IMR-90 (cell line): ENCODE measurements at regions not wholly inside any gene's neighbourhood (a gene's known extent, or its start where the extent isn't known, plus 50 kb on each side); places are given as distances from the start of the nearest gene placed in this dataset.

ENCODE experiments used
- ATAC-seq: fragments of 200-7000 bp; cut with Tn5 transposase; 2 replicates; pipeline ENCODE4 v1.9.1; 2020; ENCODE audit warnings: low read depth, mild to moderate bottlenecking, moderate library complexity
- BruUV-seq: library from RNA; stranded (reverse); fragments of 400-500 nt; replicated peaks from 2 replicates; lab custom pipeline; 2021; lab: Mats Ljungman, UMichigan
- CTCF ChIA-PET: fragments of 300-600 bp; formaldehyde crosslinking; extraction: SDS; loops from one replicate; lab custom pipeline; 2021; ENCODE audit warnings: antibody characterized with exemption; lab: Yijun Ruan, JAX
- POLR2A ChIA-PET: fragments of 300-600 bp; sonication (Branson Sonifier 250); formaldehyde crosslinking; loops from one replicate; lab custom pipeline; 2022; ENCODE audit warnings: antibody characterized with exemption; ENCODE audit not compliant: unreplicated experiment; lab: Charles Lee
- DNase-seq: peaks from one replicate; pipeline ENCODE4 v3.0.0; 2013
- H2AFZ ChIP-seq: replicated peaks from 2 replicates; pipeline ENCODE3; 2013; ENCODE audit warnings: low read length, mild to moderate bottlenecking; ENCODE audit not compliant: poor library complexity
- H2AK5ac ChIP-seq: 2 replicates; pipeline ENCODE4 v1.6.1; 2013; ENCODE audit warnings: low read depth, low read length, inconsistent platforms
- H2AK9ac ChIP-seq: replicated peaks from 2 replicates; pipeline ENCODE3; 2013; ENCODE audit warnings: mild to moderate bottlenecking, low read depth, low read length, moderate library complexity; ENCODE audit not compliant: poor library complexity
- H2BK120ac ChIP-seq: 2 replicates; pipeline ENCODE4 v1.6.1; 2013; ENCODE audit warnings: low read depth, low read length, inconsistent platforms
- H2BK15ac ChIP-seq: 3 replicates; pipeline ENCODE4 v1.6.1; 2013; ENCODE audit warnings: low read depth, low read length, inconsistent platforms
- H2BK20ac ChIP-seq: 2 replicates; pipeline ENCODE4 v1.6.1; 2013; ENCODE audit warnings: low read depth, mild to moderate bottlenecking, inconsistent platforms, low read length, moderate library complexity
- H2BK5ac ChIP-seq: 2 replicates; pipeline ENCODE4 v1.6.1; 2013; ENCODE audit warnings: mild to moderate bottlenecking, low read depth, low read length, inconsistent platforms; ENCODE audit not compliant: poor library complexity, severe bottlenecking
- H3K14ac ChIP-seq: replicated peaks from 2 replicates; pipeline ENCODE4 v1.6.1; 2013; ENCODE audit warnings: low read depth, low read length, inconsistent platforms
- H3K18ac ChIP-seq: 2 replicates; pipeline ENCODE4 v1.6.1; 2013; ENCODE audit warnings: low read depth, low read length, control low read depth
- H3K23ac ChIP-seq: 2 replicates; pipeline ENCODE4 v1.6.1; 2013; ENCODE audit warnings: low read depth, low read length, inconsistent platforms
- H3K27ac ChIP-seq: 2 replicates; pipeline ENCODE4 v1.5.1; 2013; ENCODE audit warnings: mild to moderate bottlenecking, control low read depth, low read length; ENCODE audit not compliant: insufficient read depth
- H3K27me3 ChIP-seq: 2 replicates; pipeline ENCODE4 v1.6.1; 2013; ENCODE audit warnings: low read length; ENCODE audit not compliant: control insufficient read depth, insufficient read depth
- H3K36me3 ChIP-seq: 2 replicates; pipeline ENCODE4 v1.6.1; 2013; ENCODE audit warnings: low read length, mixed read lengths; ENCODE audit not compliant: control insufficient read depth, insufficient read depth
- H3K4ac ChIP-seq: 2 replicates; pipeline ENCODE4 v1.6.1; 2013; ENCODE audit warnings: low read depth, low read length, inconsistent platforms
- H3K4me1 ChIP-seq: 2 replicates; pipeline ENCODE4 v1.6.1; 2013; ENCODE audit warnings: low read length, mixed read lengths; ENCODE audit not compliant: control insufficient read depth, insufficient read depth
- H3K4me2 ChIP-seq: 2 replicates; pipeline ENCODE4 v1.6.1; 2013; ENCODE audit warnings: low read depth, mild to moderate bottlenecking, control low read depth, low read length, moderate library complexity
- H3K4me3 ChIP-seq: 2 replicates; pipeline ENCODE4 v1.5.1; 2013; ENCODE audit warnings: low read depth, mild to moderate bottlenecking, control low read depth, low read length, moderate library complexity; ENCODE audit not compliant: insufficient read depth
- H3K56ac ChIP-seq: 2 replicates; pipeline ENCODE4 v1.6.1; 2013; ENCODE audit warnings: low read length, inconsistent platforms; ENCODE audit not compliant: insufficient read depth; ENCODE audit errors: extremely low read depth
- H3K79me1 ChIP-seq, 2 experiments: 2 replicates each; pipeline ENCODE4 v1.6.1; 2013; ENCODE audit warnings: low read length in 2 of 2, inconsistent platforms in 1 of 2, low read depth in 1 of 2
- H3K9ac ChIP-seq: 2 replicates; pipeline ENCODE4 v1.6.1; 2013; ENCODE audit warnings: low read depth, low read length, control low read depth
- H3K9me1 ChIP-seq: 2 replicates; pipeline ENCODE4 v1.6.1; 2013; ENCODE audit warnings: low read length, inconsistent platforms; ENCODE audit not compliant: insufficient read depth
- H3K9me3 ChIP-seq: 2 replicates; pipeline ENCODE4 v1.6.1; 2013; ENCODE audit warnings: low read length; ENCODE audit not compliant: control insufficient read depth, insufficient read depth
- H4K20me1 ChIP-seq: 2 replicates; pipeline ENCODE4 v1.6.1; 2013; ENCODE audit warnings: low read length, inconsistent platforms; ENCODE audit not compliant: insufficient read depth
- H4K5ac ChIP-seq: 2 replicates; pipeline ENCODE4 v1.6.1; 2013; ENCODE audit warnings: mild to moderate bottlenecking, low read depth, low read length, control low read depth
- H4K8ac ChIP-seq, 2 experiments: 2 replicates each; pipeline ENCODE4 v1.6.1; 2013; ENCODE audit warnings: low read depth in 2 of 2, low read length in 2 of 2, control low read depth in 1 of 2, inconsistent platforms in 1 of 2
- H4K91ac ChIP-seq: 2 replicates; pipeline ENCODE4 v1.6.1; 2013; ENCODE audit warnings: low read depth, low read length, inconsistent platforms; ENCODE audit not compliant: insufficient read depth
- BHLHE40 ChIP-seq: fragments of 150-350 bp; IDR thresholded peaks from 2 replicates; pipeline ENCODE4 v1.6.1; 2016; ENCODE audit warnings: mild to moderate bottlenecking, low read depth, low read length
- CEBPB ChIP-seq: IDR thresholded peaks from 2 replicates; pipeline ENCODE4 v1.6.1; 2012; ENCODE audit warnings: low read depth, low read length, improper control_type of control experiment
- CHD1 ChIP-seq: IDR thresholded peaks from 2 replicates; pipeline ENCODE4 v1.6.1; 2012; ENCODE audit warnings: low read depth, low read length, improper control_type of control experiment
- CTCF ChIP-seq: conservative IDR thresholded peaks from 2 replicates; pipeline ENCODE4 v1.5.1; 2012; ENCODE audit warnings: mild to moderate bottlenecking, low read depth, low read length, improper control_type of control experiment
- ELK1 ChIP-seq: fragments of 150-350 bp; IDR thresholded peaks from 2 replicates; pipeline ENCODE4 v1.6.1; 2016; ENCODE audit warnings: low read depth, mild to moderate bottlenecking, low read length, moderate library complexity, borderline replicate concordance
- FOS ChIP-seq: fragments of 150-350 bp; IDR thresholded peaks from 2 replicates; pipeline ENCODE4 v1.6.1; 2016; ENCODE audit warnings: low read depth, low read length
- MAFK ChIP-seq: IDR thresholded peaks from 2 replicates; pipeline ENCODE4 v1.6.1; 2012; ENCODE audit warnings: low read depth, low read length, improper control_type of control experiment
- MAZ ChIP-seq: IDR thresholded peaks from 2 replicates; pipeline ENCODE4 v1.6.1; 2012; ENCODE audit warnings: low read depth, mild to moderate bottlenecking, low read length, improper control_type of control experiment, moderate library complexity, borderline replicate concordance
- MXI1 ChIP-seq: IDR thresholded peaks from 2 replicates; pipeline ENCODE4 v1.6.1; 2012; ENCODE audit warnings: low read depth, mild to moderate bottlenecking, low read length, moderate library complexity, borderline replicate concordance
- NFE2L2 ChIP-seq: fragments of 150-350 bp; IDR thresholded peaks from 2 replicates; pipeline ENCODE4 v1.6.1; 2016; ENCODE audit warnings: low read depth, mild to moderate bottlenecking, low read length
- POLR2A ChIP-seq: IDR thresholded peaks from 2 replicates; pipeline ENCODE4 v1.6.1; 2012; ENCODE audit warnings: mild to moderate bottlenecking, low read depth, low read length
- RAD21 ChIP-seq: IDR thresholded peaks from 2 replicates; pipeline ENCODE4 v1.6.1; 2012; ENCODE audit warnings: low read length, improper control_type of control experiment
- SMC3 ChIP-seq: fragments of 150-350 bp; IDR thresholded peaks from 2 replicates; pipeline ENCODE4 v1.6.1; 2016; ENCODE audit warnings: low read depth, mild to moderate bottlenecking, antibody characterized with exemption, low read length, moderate library complexity
- USF2 ChIP-seq: fragments of 150-350 bp; IDR thresholded peaks from 2 replicates; pipeline ENCODE4 v1.6.1; 2017; ENCODE audit warnings: mild to moderate bottlenecking, antibody characterized with exemption, low read length, low read depth
- WGBS, 2 experiments: methylation state at CpG; one replicate each; pipeline versions ENCODE4 v1.1.5 to v1.1.7; 2013; ENCODE audit warnings: missing lambda C conversion rate in 2 of 2; ENCODE audit not compliant: insufficient read length in 1 of 2; ENCODE audit errors: extremely low coverage in 2 of 2; 5-methylcytosine and 5-hydroxymethylcytosine counted together
- dilution Hi-C: fragments of 300-500 bp; cut with HindIII; formaldehyde crosslinking; loops from one replicate; pipeline ENCODE4 v1.14.3; 2018; ENCODE audit warnings: low sequenced_read_pairs; ENCODE audit not compliant: unreplicated experiment
- in situ Hi-C: fragments of 300-500 bp; cut with MboI; formaldehyde crosslinking; loops from 3 replicates; pipeline ENCODE4 v1.14.3; 2019; ENCODE audit warnings: low sequenced_read_pairs, inconsistent platforms, mixed read lengths
- intact Hi-C: fragments of 100-400 bp; cut with micrococcal nuclease; formaldehyde crosslinking; loops from 2 replicates; pipeline ENCODE4 v1.10.0; 2022

- Histone ChIP-seq H3K9me1 (peaks cover 27% of the 10 kb centered on the region), H3K27me3 (no peaks in the 10 kb centered on the region), H3K14ac (peak overlapping the region; percentile 99; the same call in 1 of the 2 replicates), H2BK20ac (peak overlapping the region; percentile 98), H3K23ac (peak overlapping the region; percentile 55; the same call in 1 of the 2 replicates), H3K4me3 (no peak overlapping the region), H3K56ac (0 out of 2 replicates have a peak overlapping the region, but pooled peaks have one; percentile 33), H3K4me1 (peaks cover 30% of the 10 kb centered on the region), H2AFZ (no peak overlapping the region), H3K79me1 (peaks cover 0 to 18% of the 10 kb centered on the region in 2 experiments; a peak in 3 of 4 replicates), H4K20me1 (no peaks in the 10 kb centered on the region), H3K36me3 (no peaks in the 10 kb centered on the region), H3K27ac (peak overlapping the region; percentile 89; the same call in 1 of the 2 replicates), H3K9me3 (no peaks in the 10 kb centered on the region), H4K5ac (no peak overlapping the region; the same call in 1 of the 2 replicates), H2BK5ac (peak overlapping the region; percentile 99), H2AK5ac (0 out of 2 replicates have a peak overlapping the region, but pooled peaks have one; percentile 90), H3K4ac (peak overlapping the region; percentile 99), H2BK15ac (peak overlapping the region; percentile 63; the same call in 1 of the 3 replicates), H3K18ac (peak overlapping the region; percentile 97; the same call in 1 of the 2 replicates), H3K9ac (no peak overlapping the region), H3K4me2 (no peak overlapping the region), H4K91ac (peak overlapping the region; percentile 99), H2BK120ac (peak overlapping the region; percentile 100), H4K8ac (peak overlapping the region; percentile 95 to 97; a peak in 2 of 4 replicates), H2AK9ac (no peak overlapping the region)
- POLR2A ChIA-PET, result interaction anchor here (0.5 kb wide), 1 partner anchor 25 kb away, joined by 4 read pairs; no protein-coding TSS in a partner anchor
- CTCF ChIA-PET, result no interaction called here
- in situ Hi-C loops, result loop anchor here (5.0 kb wide), 1 partner anchor 69 kb away; the partner anchor contains the start of gene MAP4K3
- WGBS, 2 experiments, result no CpG with 5 or more reads among the region's 2 CpGs
- intact Hi-C loops, result no loop called here
- TF ChIP-seq USF2 (no peak), MAFK (no peak), RAD21 (no peak), SMC3 (no peak), BHLHE40 (no peak), CTCF (no peak), MXI1 (no peak), MAZ (no peak), FOS (no peak), NFE2L2 (no peak), POLR2A (no peak), CHD1 (no peak), ELK1 (no peak), CEBPB (no peak)
- DNase-seq (no peak), ATAC-seq (no peak)
- dilution Hi-C loops, result no loop called here
- BruUV-seq, result no TSS peak
These were observed 69.1 kb upstream of the MAP4K3 start for GRCh38 chr2:39506215-39506614.
